Smooth muscle cell (in vitro differentiated cells): ENCODE measurements at regions not wholly inside any gene's neighbourhood (a gene's known extent, or its start where the extent isn't known, plus 50 kb on each side); places are given as distances from the start of the nearest gene placed in this dataset.

Source experiments
- DNase-seq: peaks from one replicate; lab custom pipeline; 2025; ENCODE audit not compliant: unreplicated experiment; lab: John Stamatoyannopoulos, UW
- H2AFZ ChIP-seq: fragments of 200-600 bp; sonication (generic); 2 replicates; pipeline ENCODE4 v1.6.0; 2016; ENCODE audit warnings: antibody characterized with exemption, low read depth, mild to moderate bottlenecking
- H3F3A ChIP-seq: fragments of 200-600 bp; sonication (generic); 2 replicates; pipeline ENCODE4 v1.6.0; 2017; ENCODE audit warnings: antibody characterized with exemption, low read depth
- H3K27ac ChIP-seq: fragments of 200-600 bp; sonication (generic); 2 replicates; pipeline ENCODE4 v1.5.1; 2016; ENCODE audit warnings: low read depth, mild to moderate bottlenecking
- H3K27me3 ChIP-seq: fragments of 200-600 bp; sonication (generic); 2 replicates; pipeline ENCODE4 v1.6.1; 2016; ENCODE audit warnings: low read depth, mild to moderate bottlenecking
- H3K36me3 ChIP-seq: fragments of 200-600 bp; sonication (generic); 2 replicates; pipeline ENCODE4 v1.5.1; 2016; ENCODE audit warnings: low read depth
- H3K4me1 ChIP-seq: fragments of 200-600 bp; sonication (generic); 2 replicates; pipeline ENCODE4 v1.5.1; 2016; ENCODE audit warnings: low read depth
- H3K4me2 ChIP-seq: fragments of 200-600 bp; sonication (generic); 2 replicates; pipeline ENCODE4 v1.6.0; 2016; ENCODE audit warnings: mild to moderate bottlenecking
- H3K4me3 ChIP-seq: fragments of 200-600 bp; sonication (generic); 2 replicates; pipeline ENCODE4 v1.5.1; 2016; ENCODE audit warnings: mild to moderate bottlenecking
- H3K79me2 ChIP-seq: fragments of 200-600 bp; sonication (generic); 2 replicates; pipeline ENCODE4 v1.6.0; 2016; ENCODE audit warnings: low read depth, mild to moderate bottlenecking
- H3K9ac ChIP-seq: fragments of 200-600 bp; sonication (generic); 2 replicates; pipeline ENCODE4 v1.6.0; 2016; ENCODE audit warnings: low read depth
- H3K9me3 ChIP-seq: fragments of 200-600 bp; sonication (generic); replicated peaks from 2 replicates; pipeline ENCODE4 v1.5.1; 2016; ENCODE audit warnings: low read depth
- H4K20me1 ChIP-seq: fragments of 200-600 bp; sonication (generic); 2 replicates; pipeline ENCODE4 v1.6.0; 2016; ENCODE audit warnings: low read depth
- CTCF ChIP-seq: fragments of 200-600 bp; sonication (generic); IDR thresholded peaks from 2 replicates; pipeline ENCODE4 v1.5.1; 2017; ENCODE audit warnings: borderline replicate concordance, mild to moderate bottlenecking, antibody characterized with exemption; ENCODE audit not compliant: insufficient read depth, poor library complexity, severe bottlenecking
- WGBS: methylation state at CpG from one replicate; pipeline ENCODE4 v1.1.7; 2016; ENCODE audit warnings: low lambda C conversion rate; 5-methylcytosine and 5-hydroxymethylcytosine counted together

- no peak for DNase-seq
- no peaks in the 10 kb centered on the region for H4K20me1 ChIP-seq
- WGBS: 62% methylated on average over 10 of the region's 10 CpGs
- no peaks in the 10 kb centered on the region for H3K27me3 ChIP-seq
- H3K4me3 ChIP-seq: no peak overlapping the region
- H3K27ac ChIP-seq: no peak overlapping the region
- no peak for TF ChIP-seq CTCF
- no peaks in the 10 kb centered on the region for H3K9me3 ChIP-seq
- H3K4me2 ChIP-seq: no peak overlapping the region
- no peaks in the 10 kb centered on the region for H3K4me1 ChIP-seq
- no peak overlapping the region for H3K9ac ChIP-seq
- H3K36me3 ChIP-seq: no peaks in the 10 kb centered on the region
- no peak overlapping the region for H2AFZ ChIP-seq
- peaks cover 10% of the 10 kb centered on the region for H3F3A ChIP-seq
- no peaks in the 10 kb centered on the region for H3K79me2 ChIP-seq
Observed at GRCh38 chr20:39876976-39877635, 811.9 kb downstream of the MAFB start.

DNA sequence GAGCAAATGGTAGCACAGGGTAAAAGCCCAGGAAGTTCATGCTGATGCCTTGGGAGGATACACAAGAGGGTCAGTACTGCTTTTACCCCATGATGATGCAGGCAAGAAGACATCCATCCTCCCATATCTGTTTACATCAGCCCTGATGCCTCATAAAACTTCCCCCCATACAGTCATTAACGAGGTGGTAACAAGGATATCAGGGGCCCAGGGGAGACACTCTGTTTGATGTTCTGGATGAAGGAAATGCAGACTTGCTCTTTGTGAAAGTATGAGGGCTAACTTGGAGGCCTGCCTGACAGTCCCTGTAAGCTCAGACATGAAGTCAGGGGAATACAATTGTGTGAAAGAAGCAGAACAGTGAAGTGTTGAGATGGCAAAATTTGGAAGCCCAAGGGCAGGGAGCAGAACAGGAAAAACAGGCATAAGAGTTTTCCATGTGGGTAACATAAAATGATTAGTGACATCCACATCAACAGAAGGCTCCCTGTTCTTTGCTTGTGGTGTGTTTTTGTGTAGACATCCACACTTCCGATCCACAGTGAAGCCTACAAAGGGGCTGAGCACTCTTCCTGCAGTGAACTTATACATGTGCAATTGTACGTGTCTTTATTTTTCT, 813.4 kb downstream of the MAFB start:
- peak overlapping the region; percentile 20 for H2AFZ ChIP-seq
- no peak overlapping the region for H3K4me3 ChIP-seq
- H3F3A ChIP-seq: peaks cover 10% of the 10 kb centered on the region
- no peaks in the 10 kb centered on the region for H3K27me3 ChIP-seq
- no peaks in the 10 kb centered on the region for H4K20me1 ChIP-seq
- TF ChIP-seq CTCF: no peak
- H3K79me2 ChIP-seq: no peaks in the 10 kb centered on the region
- H3K36me3 ChIP-seq: no peaks in the 10 kb centered on the region
- H3K9me3 ChIP-seq: no peaks in the 10 kb centered on the region
- H3K9ac ChIP-seq: no peak overlapping the region
- DNase-seq: no peak
- H3K4me2 ChIP-seq: peak overlapping the region; percentile 29
- H3K4me1 ChIP-seq: peaks cover 10% of the 10 kb centered on the region
- peak overlapping the region; percentile 48 for H3K27ac ChIP-seq
- 33% methylated on average over 3 of the region's 3 CpGs for WGBS

DNA sequence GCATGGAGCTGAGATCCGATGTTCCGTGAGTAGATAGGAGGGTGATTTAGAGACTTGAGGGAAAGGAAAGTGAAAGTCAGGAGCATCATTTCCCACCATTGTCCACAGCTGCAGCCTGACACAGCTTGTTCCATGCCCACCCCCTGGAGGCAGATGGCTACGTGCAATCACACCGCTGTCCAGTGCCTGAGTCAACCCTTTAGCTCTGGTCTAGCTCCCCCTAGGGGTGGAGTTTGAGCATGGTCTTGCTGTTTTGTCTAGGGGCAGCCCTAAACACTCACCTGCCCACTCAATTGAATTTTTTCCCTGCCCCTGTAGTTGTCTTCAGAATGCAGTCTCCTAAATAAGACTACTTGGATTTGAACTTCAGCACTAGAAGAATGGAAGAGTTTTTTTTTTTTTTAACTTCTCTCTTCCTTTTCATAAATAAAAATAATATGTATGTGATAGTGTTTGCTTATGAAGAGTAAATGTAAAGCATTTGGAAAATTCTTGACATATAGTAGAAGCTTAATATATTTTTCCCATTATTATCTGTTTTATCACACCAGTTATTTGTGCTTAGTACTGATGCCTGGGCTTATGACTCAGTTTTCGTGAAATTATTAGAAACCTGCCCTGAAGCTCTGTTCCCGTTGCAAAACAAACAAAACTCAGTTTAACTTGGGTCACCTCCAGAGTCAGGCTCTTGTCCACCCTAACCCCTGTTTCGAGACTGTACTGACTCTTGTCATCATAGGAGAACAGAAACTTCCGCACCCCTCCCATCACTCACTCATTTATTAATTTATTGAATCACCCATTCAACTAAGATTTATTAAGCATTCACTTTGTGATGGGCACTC, 814.8 kb downstream of the MAFB start:
- peaks cover 16% of the 10 kb centered on the region for H3K4me1 ChIP-seq
- H3K27ac ChIP-seq: no peak overlapping the region
- peak; percentile 84 for TF ChIP-seq CTCF
- H3K4me3 ChIP-seq: no peak overlapping the region
- no peak overlapping the region for H3K9ac ChIP-seq
- no peak overlapping the region for H2AFZ ChIP-seq
- H3K9me3 ChIP-seq: no peaks in the 10 kb centered on the region
- DNase-seq: peak; percentile 24
- H3K36me3 ChIP-seq: no peaks in the 10 kb centered on the region
- H3F3A ChIP-seq: peaks cover 10% of the 10 kb centered on the region
- WGBS: 63% methylated on average over 8 of the region's 8 CpGs
- H3K79me2 ChIP-seq: no peaks in the 10 kb centered on the region
- H3K4me2 ChIP-seq: no peak overlapping the region
- no peaks in the 10 kb centered on the region for H4K20me1 ChIP-seq
- H3K27me3 ChIP-seq: no peaks in the 10 kb centered on the region
